GM21786 (cell line): ENCODE measurements at regions not wholly inside any gene's neighbourhood (a gene's known extent, or its start where the extent isn't known, plus 50 kb on each side); places are given as distances from the start of the nearest gene placed in this dataset.

ENCODE experiments used
- ATAC-seq: cut with Tn5 transposase; IDR thresholded peaks from one replicate; pipeline ENCODE4 v1.9.1; 2021; ENCODE audit not compliant: unreplicated experiment

DNA sequence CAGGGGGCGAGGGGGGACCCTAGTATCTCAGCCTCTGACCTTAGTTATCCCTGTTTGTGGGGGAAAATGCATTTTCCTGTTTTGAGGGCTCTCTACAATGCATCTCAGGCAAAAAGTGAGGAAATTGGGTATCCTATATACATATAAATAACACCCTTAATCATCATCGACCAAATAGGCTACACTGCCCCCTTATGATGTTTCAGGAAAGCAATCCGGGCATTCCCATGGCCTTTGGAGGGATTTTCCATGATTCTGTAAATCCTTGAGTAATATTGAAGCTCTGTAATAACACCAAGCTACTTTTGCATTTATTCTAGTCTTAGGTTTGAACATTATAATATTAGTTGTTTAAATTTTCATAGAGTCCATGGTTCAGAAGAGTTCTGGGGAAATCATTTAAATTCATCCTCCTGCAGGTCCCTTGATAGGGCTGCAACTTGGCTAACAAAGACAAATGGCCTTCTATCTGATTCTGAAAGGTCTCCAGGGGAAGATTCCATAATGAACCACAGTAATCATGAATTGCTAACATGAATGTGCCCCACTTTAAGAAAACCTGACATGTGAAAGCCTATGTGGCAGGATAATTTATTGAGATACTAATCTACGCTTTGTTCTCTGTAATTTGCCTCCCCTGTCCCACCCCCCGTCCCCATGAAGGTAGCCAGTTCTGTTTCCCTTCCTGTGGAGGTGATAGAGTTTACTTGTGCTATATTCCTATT, 91.5 kb upstream of the SCOC start:
- no peak for ATAC-seq

DNA sequence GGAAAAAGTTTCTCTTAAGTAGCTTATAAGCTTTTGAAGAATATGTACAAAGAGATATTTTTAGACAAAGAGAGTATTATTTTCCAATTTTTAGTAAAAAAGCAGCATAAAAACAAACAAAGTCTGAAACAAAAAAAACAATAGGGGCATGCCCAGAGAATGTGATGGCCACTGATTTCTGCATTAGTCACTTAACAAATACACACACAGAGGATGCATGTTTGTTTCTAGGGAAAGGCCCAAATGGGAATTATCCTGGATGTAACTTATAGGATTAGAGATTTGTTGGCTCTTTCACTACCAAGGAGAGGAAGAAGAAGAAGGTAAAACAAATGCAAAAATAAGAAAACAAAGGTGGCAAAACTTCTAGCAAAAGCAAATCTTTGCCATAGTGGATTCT, 95.9 kb upstream of the SCOC start:
- ATAC-seq, result no peak

DNA sequence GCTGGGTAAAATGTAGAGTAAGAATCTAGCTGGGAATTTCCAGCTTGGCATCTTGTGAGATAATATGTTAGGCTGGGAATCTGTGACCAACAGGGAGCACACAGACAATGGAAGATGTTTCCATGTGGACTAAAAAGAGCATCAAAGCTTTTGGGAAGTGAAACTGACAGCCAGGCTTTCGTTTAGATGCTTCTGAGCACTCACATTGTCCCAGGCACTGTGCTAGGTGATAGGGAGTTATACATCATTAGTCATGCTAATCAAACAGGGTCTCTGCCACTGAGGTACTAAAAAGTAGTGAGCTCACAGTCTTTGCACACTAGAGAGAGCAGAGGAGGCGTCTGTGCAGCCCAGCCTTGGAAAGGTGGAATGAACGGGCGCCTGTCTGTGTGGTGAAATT, 101.9 kb upstream of the SCOC start:
- no peak for ATAC-seq

DNA sequence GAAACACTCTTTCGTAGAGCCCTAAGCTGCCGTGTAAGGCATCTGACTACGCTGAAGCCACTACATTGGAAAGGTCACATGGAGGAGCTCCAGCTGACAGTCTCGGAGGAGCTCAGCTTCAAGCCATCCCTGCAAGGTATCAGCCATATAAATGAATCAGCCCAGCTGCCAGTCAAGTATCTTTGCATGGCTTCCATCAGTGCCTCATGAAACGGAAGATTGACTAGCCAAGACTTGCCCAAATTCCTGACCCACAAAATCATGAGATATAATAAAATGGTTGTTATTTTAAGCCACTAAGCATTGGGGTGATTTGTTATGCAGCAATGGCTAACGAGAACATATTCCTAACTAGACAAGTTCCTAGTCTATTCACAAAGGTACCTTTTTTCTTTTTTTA, 104.1 kb upstream of the SCOC start:
- no peak for ATAC-seq

DNA sequence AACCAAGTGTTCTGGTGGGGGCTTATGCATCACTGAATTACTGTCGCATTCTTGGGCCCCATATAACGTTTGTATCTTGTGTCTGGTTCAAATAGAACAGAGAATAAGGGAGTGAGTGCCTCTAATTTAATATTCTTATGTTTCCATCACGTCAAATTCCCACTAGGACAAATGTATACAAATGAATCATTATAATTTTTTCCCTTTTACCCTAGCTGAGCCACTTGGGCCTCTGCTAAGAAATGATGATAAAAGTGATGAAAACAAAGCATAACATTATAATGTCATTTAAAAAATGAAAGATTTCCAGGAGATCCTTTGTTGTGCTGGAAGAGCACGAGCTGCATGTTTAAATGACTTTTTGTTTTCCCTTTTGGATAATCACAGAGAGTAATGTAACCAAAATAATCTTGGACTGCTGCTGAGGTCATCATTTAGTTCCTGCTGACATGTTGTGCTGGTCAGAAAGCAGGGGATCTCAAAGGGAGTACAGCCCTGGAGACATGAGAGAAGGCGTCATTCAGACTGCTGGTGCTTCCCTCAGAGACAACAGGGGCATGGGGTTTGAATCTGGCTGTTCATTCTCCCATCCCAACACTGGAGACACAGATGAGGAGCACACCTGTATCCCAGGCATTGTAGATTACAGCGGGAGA, 105.1 kb upstream of the SCOC start:
- no peak for ATAC-seq

DNA sequence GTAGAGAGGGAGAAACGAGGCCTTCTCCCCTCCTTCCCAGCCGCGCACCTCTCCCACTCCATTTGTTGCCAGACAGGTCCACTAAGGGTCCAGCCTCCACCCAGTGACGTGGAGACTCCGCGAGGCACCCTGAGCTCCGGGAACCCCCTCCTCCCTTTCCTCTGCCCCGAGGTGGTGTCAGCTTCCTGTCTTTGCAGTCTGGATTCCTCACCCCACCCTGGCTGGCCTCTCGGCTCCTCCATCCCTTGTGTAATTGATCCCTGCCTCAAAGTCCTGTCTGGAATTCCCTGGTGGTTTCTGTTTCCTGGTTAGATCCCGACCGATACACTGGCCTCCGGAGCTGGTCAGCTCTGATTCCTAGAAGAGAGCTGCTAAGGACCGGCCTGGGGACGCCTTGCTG, 105.9 kb upstream of the SCOC start:
- no peak for ATAC-seq

DNA sequence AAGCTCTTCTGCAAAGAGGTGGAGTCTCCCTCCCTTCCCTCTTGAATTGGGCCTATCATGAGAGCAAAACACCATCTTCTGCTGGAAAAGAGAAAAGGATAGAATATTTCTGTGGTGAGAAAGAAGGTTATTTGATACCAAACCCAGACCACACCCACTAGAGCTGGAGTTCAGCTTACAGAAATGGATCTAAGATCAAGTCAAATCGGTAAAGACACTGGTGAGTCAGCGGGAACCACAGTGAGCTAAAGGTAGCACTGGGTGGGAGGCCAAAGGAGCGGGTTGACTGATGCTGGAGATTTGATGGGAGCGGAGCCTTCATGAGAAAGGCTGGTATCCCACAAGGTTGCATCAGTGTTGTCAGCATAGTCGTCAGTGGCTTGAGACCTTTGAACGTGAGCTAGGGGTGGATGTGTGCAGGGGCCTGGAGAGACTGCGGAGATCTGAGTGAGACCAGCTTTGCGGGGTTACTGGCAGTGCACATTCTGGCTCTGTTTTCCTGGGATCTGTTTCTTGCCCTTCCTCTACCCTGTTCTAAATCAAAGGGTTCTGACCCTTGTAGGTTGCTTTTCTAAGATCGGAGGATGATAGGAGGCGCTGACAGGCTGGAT, 106.4 kb upstream of the SCOC start:
- no peak for ATAC-seq

DNA sequence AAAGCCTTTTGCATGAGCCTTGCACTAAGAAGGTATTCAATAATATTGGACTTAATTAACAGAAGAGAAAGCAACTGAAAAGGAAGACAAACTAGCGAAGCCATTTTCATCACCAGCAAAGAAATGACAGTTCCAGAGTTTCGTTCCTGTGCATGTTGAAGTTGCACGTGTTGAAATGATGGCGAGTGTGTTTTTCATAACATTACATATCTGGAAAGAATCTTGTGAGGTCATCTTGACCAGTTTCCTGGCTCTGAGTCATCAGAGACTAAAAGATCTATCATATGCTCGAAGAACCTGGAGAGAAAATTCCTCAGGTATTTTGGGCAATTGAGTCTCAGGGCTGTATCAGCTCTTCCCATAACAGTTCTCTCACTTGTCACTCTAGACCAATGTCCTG, 106.2 kb upstream of the MAML3 start:
- no peak for ATAC-seq

DNA sequence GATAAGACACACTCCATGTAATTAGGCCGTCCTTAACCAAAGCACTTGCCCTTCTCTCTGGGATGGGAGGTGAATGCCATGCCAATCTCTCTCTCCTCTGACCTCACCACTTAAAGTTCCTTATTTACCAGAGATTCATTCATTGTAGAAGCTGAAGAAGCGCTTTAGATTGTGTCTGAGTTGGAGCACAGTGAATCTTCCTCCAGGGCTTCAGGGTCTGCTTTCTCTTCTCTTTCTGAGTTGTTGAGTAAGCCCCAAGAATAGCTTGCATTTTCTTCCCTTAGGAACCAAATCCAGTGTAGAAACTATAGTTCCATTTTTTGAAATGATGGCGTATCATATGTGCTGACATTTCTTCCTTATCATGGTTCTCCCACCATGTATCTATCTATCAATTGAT, 104.5 kb upstream of the MAML3 start:
- ATAC-seq, result no peak

DNA sequence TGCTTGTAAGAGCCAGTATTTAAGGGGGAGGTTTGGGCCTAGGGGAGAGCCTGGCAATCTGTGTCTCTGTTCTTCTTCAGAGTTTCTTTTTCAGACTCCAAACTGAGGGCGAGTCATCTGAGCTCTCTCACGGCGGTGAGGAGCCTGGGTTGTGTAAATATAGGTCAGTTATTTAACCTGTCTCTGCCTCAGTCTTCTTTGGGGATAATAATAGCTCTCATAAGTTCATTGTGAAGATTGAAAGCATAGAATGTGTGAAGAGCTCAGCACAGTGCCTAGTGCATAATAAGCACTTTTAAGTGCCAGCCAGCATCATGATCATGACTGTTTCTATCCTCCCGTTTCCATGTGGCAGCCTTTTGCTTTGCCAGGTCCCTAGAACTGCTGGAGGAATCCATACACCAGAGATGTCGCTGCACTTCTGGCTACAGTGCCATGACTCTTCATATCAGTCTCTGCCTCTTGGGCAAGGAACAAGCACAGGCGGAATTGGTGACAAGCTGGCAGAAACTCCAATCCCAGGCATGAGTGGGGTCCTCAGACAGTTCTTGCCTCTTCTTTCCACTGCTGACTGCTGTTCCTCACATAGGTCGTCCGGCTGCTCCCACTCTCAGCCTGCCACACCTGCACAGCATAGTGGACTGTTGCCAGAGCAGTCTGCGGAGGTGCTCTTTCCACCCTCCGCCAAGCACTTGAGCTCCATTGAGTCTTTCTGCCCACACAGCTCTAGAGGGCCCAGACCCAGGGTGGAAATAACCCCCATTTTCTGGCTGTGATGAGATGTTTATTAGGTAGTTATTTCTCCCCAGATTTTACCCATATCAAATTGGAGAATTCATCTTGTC, 103.7 kb upstream of the MAML3 start:
- no peak for ATAC-seq

DNA sequence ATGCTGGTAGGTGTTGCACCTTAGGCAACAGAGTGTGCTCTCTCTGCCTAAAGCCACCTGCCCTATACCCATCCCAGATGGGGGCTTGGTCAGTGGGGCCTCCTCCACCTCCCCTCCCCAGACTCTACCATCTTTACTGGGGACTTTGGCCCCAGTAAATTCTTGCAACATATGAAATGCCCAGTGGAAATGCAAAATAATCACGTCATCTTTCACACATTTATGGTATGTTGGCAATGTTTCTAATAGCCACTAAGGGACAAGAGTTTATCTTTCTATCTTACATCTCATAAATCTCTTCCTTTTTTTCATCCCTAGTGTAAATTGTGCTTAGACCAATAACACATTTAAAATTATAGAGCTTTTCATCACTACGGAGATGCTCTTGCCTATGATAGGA, 103.0 kb upstream of the MAML3 start:
- no peak for ATAC-seq

DNA sequence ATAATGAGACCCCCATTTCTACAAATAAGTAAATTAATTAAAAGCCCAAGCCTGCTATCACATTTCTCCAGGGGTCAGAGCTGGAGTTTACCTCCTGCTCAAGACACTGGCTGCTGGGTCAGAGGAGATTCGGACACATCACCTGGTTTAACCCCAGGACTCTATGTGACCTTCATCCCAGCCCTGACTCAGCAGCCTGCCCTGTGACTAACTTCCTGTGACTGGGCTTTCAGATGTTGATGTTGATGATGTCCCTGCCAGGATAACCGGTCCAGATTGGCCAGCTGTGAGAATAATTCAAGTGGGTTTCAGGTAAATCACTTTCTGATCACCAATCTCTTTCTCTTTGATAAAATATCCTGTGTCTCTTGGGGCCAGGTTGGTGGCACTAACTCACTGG, 102.4 kb upstream of the MAML3 start:
- ATAC-seq, result no peak

DNA sequence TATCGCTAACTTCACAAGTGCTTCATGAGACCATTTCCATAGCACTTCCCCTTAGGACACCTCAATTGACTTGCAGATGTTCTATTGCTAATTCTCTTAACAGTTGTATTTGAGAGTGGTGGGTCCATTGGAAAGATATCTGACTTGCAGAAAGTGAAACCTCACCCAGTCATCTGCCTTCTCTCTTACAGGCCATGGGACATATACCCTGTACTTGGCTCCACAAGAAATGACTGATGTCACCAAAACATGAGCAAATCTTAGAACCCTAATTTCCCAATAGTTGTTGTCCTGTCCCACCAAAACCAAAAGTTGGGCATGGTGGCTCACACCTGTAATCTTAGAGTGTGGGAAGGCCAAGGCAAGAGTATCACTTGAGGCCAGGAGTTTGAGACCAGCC, 101.9 kb upstream of the MAML3 start:
- no peak for ATAC-seq

DNA sequence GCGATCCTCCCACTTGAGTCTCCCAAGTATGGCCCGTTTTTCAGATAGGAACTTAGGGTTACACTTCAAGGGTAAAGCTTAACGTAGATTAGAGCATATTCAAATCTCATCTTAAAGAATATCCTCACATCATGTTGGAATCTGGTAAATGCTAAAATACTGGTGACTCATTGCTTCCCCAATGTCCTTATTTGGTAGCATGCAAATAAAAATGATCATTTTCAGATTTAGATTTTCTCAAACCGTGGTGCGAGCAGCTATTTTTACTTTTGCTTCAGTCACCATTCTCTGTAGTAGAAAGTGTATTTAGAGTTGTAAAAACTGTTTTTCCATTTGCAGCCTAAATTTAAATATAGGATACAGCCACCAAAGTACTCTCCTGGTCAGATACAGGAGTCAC, 101.5 kb upstream of the MAML3 start:
- no peak for ATAC-seq

DNA sequence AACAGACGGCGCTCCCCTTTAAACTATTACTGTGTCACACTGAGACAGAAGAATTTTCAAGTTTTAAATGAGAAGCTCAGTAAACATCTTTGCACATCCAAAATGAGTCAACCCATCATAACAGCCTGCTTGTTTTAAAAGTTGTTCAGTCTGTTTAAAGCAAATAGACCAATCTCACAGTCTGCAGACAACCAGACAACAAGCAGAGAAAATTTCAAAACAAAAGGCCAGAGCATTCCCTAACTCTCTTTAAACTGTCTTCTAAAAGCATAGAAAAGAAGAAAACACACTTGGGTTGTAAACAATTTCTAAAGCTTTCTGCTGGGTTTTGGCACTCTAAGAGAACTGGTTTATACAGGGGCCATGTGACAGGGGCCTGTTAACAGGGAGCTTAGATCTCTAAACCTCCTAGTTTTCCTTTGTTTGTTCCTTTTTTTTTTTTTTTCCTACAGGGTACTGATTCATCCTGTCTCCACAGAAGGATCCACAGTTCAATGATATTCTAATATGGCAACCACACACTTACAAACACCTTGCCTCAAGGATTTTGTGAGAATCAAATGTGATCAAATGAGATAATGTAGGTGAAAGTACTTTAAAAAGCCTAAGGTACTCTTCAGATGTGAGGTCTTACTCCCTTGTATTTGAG, 100.8 kb upstream of the MAML3 start:
- no peak for ATAC-seq

DNA sequence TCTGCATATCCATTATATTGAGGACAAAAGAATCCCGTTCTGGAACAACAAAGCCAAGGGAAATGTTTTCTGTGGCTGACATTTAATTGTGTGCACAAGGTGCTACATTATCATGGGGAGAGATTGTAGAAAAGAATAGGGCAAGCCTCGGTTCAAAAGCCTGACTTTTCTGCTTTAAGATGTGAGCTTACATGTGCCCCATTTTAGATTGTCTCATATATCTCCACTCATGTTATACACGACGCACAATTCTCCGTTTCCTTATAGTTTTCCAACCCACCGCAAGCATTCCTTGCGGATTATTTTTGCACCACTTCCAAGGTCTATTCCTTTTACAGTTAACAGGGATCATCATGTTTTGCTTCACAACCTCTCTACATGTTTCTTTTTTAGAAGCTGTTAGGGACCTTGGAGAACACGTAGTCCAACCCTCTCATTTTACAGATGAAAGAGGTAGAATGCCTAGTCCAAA, 99.6 kb upstream of the MAML3 start:
- no peak for ATAC-seq

DNA sequence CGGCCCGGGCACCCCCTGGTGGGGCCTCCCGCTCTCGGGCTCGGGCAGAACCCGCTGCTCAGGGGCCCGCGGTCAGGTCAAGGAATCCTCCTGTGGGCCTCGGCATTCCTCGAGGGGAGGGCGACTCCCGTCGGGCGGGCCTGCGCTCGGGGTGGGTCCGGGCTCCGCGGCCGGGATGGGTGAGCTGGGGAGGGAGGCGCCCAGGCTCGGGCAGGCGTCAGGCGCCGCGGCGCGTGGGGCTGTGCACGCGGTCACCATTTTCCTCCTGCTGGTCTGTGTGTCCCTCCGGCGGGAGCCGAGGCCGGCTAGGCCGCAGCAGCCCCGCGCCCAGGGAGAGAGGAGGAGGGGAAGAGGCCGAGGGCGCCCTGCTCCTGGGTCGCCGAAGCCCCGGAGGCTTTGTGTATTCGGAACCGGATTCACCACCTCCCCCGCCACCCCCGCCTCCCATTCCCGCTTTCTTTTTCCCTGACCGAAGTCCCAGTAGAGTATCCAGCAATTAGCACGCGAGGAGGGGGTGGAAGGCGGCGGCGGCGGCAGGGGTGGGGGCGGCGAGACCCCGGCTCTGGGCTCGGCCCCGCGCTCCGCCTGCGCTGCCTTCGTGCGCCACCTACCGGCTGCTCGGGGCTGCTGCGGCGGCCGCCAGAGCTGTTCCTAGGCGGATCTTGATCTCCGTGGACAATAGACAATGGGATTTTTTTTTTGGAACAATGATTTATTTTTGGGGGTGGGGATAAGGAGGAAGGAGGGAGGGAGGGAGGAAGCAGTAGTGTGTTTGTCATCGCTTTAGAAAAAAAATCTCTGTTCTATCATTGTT, 99.0 kb upstream of the MAML3 start:
- peak; percentile 59 for ATAC-seq

DNA sequence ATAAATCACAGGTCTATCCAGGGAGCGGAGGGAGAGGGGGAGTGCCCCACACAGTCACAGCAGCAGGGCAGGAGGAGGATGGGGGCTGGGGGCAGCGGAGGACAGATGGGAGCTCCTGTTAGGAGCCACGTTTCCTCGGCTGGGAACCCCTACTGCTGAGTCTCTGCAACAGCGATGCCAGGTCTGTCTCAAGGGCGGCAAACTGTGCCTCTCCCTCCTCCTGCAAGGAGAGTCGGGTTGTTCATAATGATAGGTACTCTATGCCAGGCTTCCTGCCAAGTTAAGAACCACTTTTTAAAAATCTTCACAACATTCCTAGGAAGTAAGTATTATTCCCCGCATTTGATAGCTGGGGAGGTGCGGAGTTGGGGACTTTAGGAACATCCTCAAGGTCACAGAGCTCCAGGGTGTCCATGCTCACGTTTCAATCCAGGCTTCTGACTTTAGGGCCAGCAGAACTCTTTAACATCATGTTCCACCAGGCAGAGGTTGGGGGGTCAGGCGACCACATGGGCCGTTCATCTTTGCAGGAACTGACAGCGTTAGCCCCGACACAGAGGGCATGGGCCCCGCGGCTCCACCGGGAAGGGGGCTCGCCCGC, 98.3 kb upstream of the MAML3 start:
- no peak for ATAC-seq

DNA sequence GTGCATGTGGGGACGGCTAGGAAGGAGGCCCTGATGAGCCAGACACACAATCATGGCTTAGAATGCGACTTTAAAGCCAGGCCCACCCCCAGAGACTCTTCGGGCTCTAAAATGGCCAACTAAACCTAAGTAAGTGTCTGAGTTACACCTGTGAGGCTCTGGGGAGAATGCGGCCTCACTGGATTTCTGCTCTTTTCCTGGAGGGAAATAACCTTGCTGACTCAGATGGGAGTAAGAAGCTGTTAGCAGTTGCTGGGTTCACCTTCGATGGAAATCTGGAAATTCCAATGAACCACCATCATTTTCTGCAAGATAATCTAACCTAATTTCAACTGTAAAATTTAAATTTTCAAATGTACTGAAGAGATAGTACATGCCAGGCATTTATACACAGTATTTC, 97.6 kb upstream of the MAML3 start:
- ATAC-seq, result no peak
